ENCODE measurements at regions not wholly inside any gene's neighbourhood (a gene's known extent, or its start where the extent isn't known, plus 50 kb on each side); places are given as distances from the start of the nearest gene placed in this dataset.

- no peak for DNase-seq
Observed at GRCh38 chr3:116939091-116939490, 229.5 kb downstream of the TUSC7 start.

- no peak for DNase-seq
Observed at GRCh38 chr3:116939550-116939949, 230.0 kb downstream of the TUSC7 start.

- DNase-seq: no peak
Observed at GRCh38 chr3:116940719-116941118, 231.1 kb downstream of the TUSC7 start.

- DNase-seq: no peak
Observed at GRCh38 chr3:116946376-116946775, 236.8 kb downstream of the TUSC7 start.

GRCh38 chr3:116947148-116947547 is 237.6 kb downstream of the TUSC7 start:
- no peak for DNase-seq

- no peak for DNase-seq
Observed at GRCh38 chr3:116947809-116948208, 238.2 kb downstream of the TUSC7 start.

- DNase-seq: no peak
Observed at GRCh38 chr3:116950301-116951055, 240.9 kb downstream of the TUSC7 start.

GRCh38 chr3:116951610-116952009 is 242.0 kb downstream of the TUSC7 start:
- DNase-seq: no peak

GRCh38 chr3:116958291-116958690 is 248.7 kb downstream of the TUSC7 start:
- DNase-seq: no peak

GRCh38 chr3:116961106-116961505 is 251.5 kb downstream of the TUSC7 start:
- no peak for DNase-seq

GRCh38 chr3:116963802-116964201 is 254.2 kb downstream of the TUSC7 start:
- DNase-seq: no peak

- DNase-seq: no peak
Observed at GRCh38 chr3:116966649-116967048, 257.1 kb downstream of the TUSC7 start.

- no peak for DNase-seq
Observed at GRCh38 chr3:116969135-116969534, 259.6 kb downstream of the TUSC7 start.

- DNase-seq: no peak
Observed at GRCh38 chr3:116969646-116970045, 260.1 kb downstream of the TUSC7 start.

GRCh38 chr3:116971531-116971930 is 262.0 kb downstream of the TUSC7 start:
- no peak for DNase-seq

- DNase-seq: no peak
Observed at GRCh38 chr3:116974702-116975101, 265.1 kb downstream of the TUSC7 start.

- DNase-seq: no peak
Observed at GRCh38 chr3:116977441-116977840, 267.9 kb downstream of the TUSC7 start.

GRCh38 chr3:116980099-116980498 is 270.5 kb downstream of the TUSC7 start:
- DNase-seq: no peak

GRCh38 chr3:116981089-116981488 is 271.5 kb downstream of the TUSC7 start:
- no peak for DNase-seq

GRCh38 chr3:116984301-116984700 is 274.7 kb downstream of the TUSC7 start:
- no peak for DNase-seq

- DNase-seq: no peak
Observed at GRCh38 chr3:116994351-116994879, 284.8 kb downstream of the TUSC7 start.

GRCh38 chr3:117003501-117003900 is 293.9 kb downstream of the TUSC7 start:
- DNase-seq: no peak

- no peak for DNase-seq
Observed at GRCh38 chr3:117005274-117005673, 295.7 kb downstream of the TUSC7 start.

- no peak for DNase-seq
Observed at GRCh38 chr3:117005911-117006522, 296.4 kb downstream of the TUSC7 start.

GRCh38 chr3:117010318-117010717 is 300.7 kb downstream of the TUSC7 start:
- no peak for DNase-seq
